ENCODE measurements at regions not wholly inside any gene's neighbourhood (a gene's known extent, or its start where the extent isn't known, plus 50 kb on each side); places are given as distances from the start of the nearest gene placed in this dataset.

GRCh38 chr12:65656156-65656882 lies 168.0 kb upstream of the HMGA2 start:
- TF ChIP-seq, protein P1, sequence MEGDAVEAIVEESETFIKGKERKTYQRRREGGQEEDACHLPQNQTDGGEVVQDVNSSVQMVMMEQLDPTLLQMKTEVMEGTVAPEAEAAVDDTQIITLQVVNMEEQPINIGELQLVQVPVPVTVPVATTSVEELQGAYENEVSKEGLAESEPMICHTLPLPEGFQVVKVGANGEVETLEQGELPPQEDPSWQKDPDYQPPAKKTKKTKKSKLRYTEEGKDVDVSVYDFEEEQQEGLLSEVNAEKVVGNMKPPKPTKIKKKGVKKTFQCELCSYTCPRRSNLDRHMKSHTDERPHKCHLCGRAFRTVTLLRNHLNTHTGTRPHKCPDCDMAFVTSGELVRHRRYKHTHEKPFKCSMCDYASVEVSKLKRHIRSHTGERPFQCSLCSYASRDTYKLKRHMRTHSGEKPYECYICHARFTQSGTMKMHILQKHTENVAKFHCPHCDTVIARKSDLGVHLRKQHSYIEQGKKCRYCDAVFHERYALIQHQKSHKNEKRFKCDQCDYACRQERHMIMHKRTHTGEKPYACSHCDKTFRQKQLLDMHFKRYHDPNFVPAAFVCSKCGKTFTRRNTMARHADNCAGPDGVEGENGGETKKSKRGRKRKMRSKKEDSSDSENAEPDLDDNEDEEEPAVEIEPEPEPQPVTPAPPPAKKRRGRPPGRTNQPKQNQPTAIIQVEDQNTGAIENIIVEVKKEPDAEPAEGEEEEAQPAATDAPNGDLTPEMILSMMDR (IDR thresholded peaks at IDR 0.05): no peak
- ATAC-seq (no peak), DNase-seq (no peak)
- Histone ChIP-seq H3K27me3 (ENCODE audit: low read depth) (peaks cover 24% of the 10 kb centered on the region), H3K36me3 (no peaks in the 10 kb centered on the region), H3K27ac (no peak overlapping the region), H3K4me1 (no peaks in the 10 kb centered on the region), H3K9me3 (no peaks in the 10 kb centered on the region), H3K4me3 (no peak overlapping the region)
- intact Hi-C loops (cut with DNase I): no loop called here

- peaks cover 29% of the 10 kb centered on the region for H3K27me3 ChIP-seq (ENCODE audit: low read depth)
- no peaks in the 10 kb centered on the region for H3K9me3 ChIP-seq
- DNase-seq (no peak), ATAC-seq (no peak)
- H3K4me1 ChIP-seq: no peaks in the 10 kb centered on the region
- H3K27ac ChIP-seq: no peak overlapping the region
- TF ChIP-seq, protein P1 (IDR thresholded peaks at IDR 0.05): no peak
- no peak overlapping the region for H3K4me3 ChIP-seq
- intact Hi-C loops (cut with DNase I): no loop called here
- no peaks in the 10 kb centered on the region for H3K36me3 ChIP-seq
These were observed 167.4 kb upstream of the HMGA2 start for GRCh38 chr12:65656891-65657351.

- Histone ChIP-seq H3K4me3 (no peak overlapping the region), H3K36me3 (no peaks in the 10 kb centered on the region), H3K27ac (no peak overlapping the region), H3K4me1 (no peaks in the 10 kb centered on the region), H3K9me3 (no peaks in the 10 kb centered on the region), H3K27me3 (ENCODE audit: low read depth) (peaks cover 34% of the 10 kb centered on the region)
- ATAC-seq (no peak), DNase-seq (no peak)
- TF ChIP-seq, protein P1 (IDR thresholded peaks at IDR 0.05): no peak
- intact Hi-C loops (cut with DNase I): no loop called here
These were observed 166.6 kb upstream of the HMGA2 start for GRCh38 chr12:65657635-65658034.

DNA sequence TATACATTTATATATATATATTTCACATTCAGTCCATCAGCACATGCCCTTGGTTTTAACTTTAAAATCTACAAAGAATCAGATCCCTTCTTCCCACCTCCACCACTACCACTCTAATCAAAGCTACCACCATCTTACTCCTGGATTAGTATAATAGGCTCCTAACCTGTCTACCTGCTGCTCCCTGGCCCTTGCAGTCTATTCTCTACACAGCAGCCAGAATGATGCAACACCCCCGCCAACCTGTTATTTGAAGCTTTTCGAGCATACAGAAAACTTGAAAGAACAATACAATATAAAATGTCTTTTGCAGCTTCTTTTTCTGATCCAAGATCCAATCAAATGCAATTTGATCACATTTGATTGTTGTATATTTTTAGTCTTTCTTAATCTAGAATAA lies 165.9 kb upstream of the HMGA2 start:
- Histone ChIP-seq H3K9me3 (no peaks in the 10 kb centered on the region), H3K27me3 (ENCODE audit: low read depth) (peaks cover 34% of the 10 kb centered on the region), H3K4me3 (no peak overlapping the region), H3K4me1 (no peaks in the 10 kb centered on the region), H3K36me3 (no peaks in the 10 kb centered on the region), H3K27ac (no peak overlapping the region)
- ATAC-seq: no peak
- TF ChIP-seq, protein P1 (IDR thresholded peaks at IDR 0.05): no peak
- DNase-seq: no peak
- intact Hi-C loops (cut with DNase I): no loop called here

DNA sequence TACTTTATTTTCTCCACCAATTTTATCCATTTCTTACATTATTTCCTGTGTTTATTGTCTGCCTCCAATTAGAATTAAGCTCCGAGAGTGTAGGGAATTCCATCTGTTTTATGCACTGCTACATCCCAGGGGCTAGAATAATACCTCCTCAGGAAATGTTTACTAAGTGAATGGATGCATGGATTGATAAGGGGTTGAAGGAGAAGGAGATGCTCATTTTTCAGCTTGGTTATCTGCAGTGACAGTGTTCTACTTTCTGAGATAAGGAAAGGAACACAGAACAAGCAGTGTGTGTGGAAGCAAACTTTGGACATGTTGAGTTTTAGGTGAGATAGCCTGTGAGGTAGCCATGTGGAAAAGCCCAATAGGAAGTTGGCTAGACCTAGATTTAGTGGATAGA lies 164.6 kb upstream of the HMGA2 start:
- DNase-seq (no peak), ATAC-seq (no peak)
- no peaks in the 10 kb centered on the region for H3K36me3 ChIP-seq
- TF ChIP-seq, protein P1 (IDR thresholded peaks at IDR 0.05): no peak
- H3K4me3 ChIP-seq: no peak overlapping the region
- intact Hi-C loops (cut with DNase I): no loop called here
- no peaks in the 10 kb centered on the region for H3K9me3 ChIP-seq
- H3K27ac ChIP-seq: no peak overlapping the region
- H3K4me1 ChIP-seq: no peaks in the 10 kb centered on the region
- peaks cover 34% of the 10 kb centered on the region for H3K27me3 ChIP-seq (ENCODE audit: low read depth)

All from lower lobe of right lung (tissue), 2 donors.